ENCODE measurements at regions not wholly inside any gene's neighbourhood (a gene's known extent, or its start where the extent isn't known, plus 50 kb on each side); places are given as distances from the start of the nearest gene placed in this dataset.
"Not testable (repeated sequence)": the region's sequence is repeated elsewhere in the genome, so short reads cannot be mapped to it uniquely, and the experiment has no call there.

- no peak for TF ChIP-seq ZFX (IDR thresholded peaks at IDR 0.05)
- no peak for TF ChIP-seq CTCF (conservative IDR thresholded peaks at IDR 0.05)
- no peak overlapping the region for H3K27ac ChIP-seq
Measured at GRCh38 chr10:14425034-14425433, 94.3 kb upstream of the FRMD4A start.

GRCh38 chr10:14423111-14423744 lies 92.5 kb upstream of the FRMD4A start:
- TF ChIP-seq CTCF (conservative IDR thresholded peaks at IDR 0.05) (no peak), ZFX (IDR thresholded peaks at IDR 0.05) (no peak)
- H3K27ac ChIP-seq: no peak overlapping the region

GRCh38 chr10:14422431-14422830 lies 91.7 kb upstream of the FRMD4A start:
- TF ChIP-seq ZFX (IDR thresholded peaks at IDR 0.05) (no peak), CTCF (conservative IDR thresholded peaks at IDR 0.05) (no peak)
- no peak overlapping the region for H3K27ac ChIP-seq

GRCh38 chr10:14421941-14422340 lies 91.2 kb upstream of the FRMD4A start:
- no peak overlapping the region for H3K27ac ChIP-seq
- no peak for TF ChIP-seq ZFX (IDR thresholded peaks at IDR 0.05)
- no peak for TF ChIP-seq CTCF (conservative IDR thresholded peaks at IDR 0.05)

- H3K27ac ChIP-seq: not testable (repeated sequence)
Measured at GRCh38 chr10:14417336-14417735, 86.6 kb upstream of the FRMD4A start.

GRCh38 chr10:14416308-14416700 lies 85.6 kb upstream of the FRMD4A start:
- no peak overlapping the region for H3K27ac ChIP-seq
- TF ChIP-seq CTCF (conservative IDR thresholded peaks at IDR 0.05) (no peak), ZFX (IDR thresholded peaks at IDR 0.05) (no peak)

- TF ChIP-seq ZFX (IDR thresholded peaks at IDR 0.05): no peak
- no peak for TF ChIP-seq CTCF (conservative IDR thresholded peaks at IDR 0.05)
Measured at GRCh38 chr10:14415676-14416307, 85.1 kb upstream of the FRMD4A start.

GRCh38 chr10:14414901-14415300 lies 84.2 kb upstream of the FRMD4A start:
- TF ChIP-seq ZFX (IDR thresholded peaks at IDR 0.05) (no peak), CTCF (conservative IDR thresholded peaks at IDR 0.05) (no peak)

More at GRCh38 chr10:14415676-14416307, 85.1 kb upstream of the FRMD4A start:
- no peak overlapping the region for H3K27ac ChIP-seq

More at GRCh38 chr10:14414901-14415300, 84.2 kb upstream of the FRMD4A start:
- no peak overlapping the region for H3K27ac ChIP-seq

Measured in C4-2B (cell line).